IMR-90 (cell line): ENCODE measurements at regions not wholly inside any gene's neighbourhood (a gene's known extent, or its start where the extent isn't known, plus 50 kb on each side); places are given as distances from the start of the nearest gene placed in this dataset.

ENCODE experiments used
- ATAC-seq: fragments of 200-7000 bp; cut with Tn5 transposase; 2 replicates; pipeline ENCODE4 v1.9.1; 2020; ENCODE audit warnings: low read depth, mild to moderate bottlenecking, moderate library complexity
- BruUV-seq: library from RNA; stranded (reverse); fragments of 400-500 nt; replicated peaks from 2 replicates; lab custom pipeline; 2021; lab: Mats Ljungman, UMichigan
- CTCF ChIA-PET: fragments of 300-600 bp; formaldehyde crosslinking; extraction: SDS; loops from one replicate; lab custom pipeline; 2021; ENCODE audit warnings: antibody characterized with exemption; lab: Yijun Ruan, JAX
- POLR2A ChIA-PET: fragments of 300-600 bp; sonication (Branson Sonifier 250); formaldehyde crosslinking; loops from one replicate; lab custom pipeline; 2022; ENCODE audit warnings: antibody characterized with exemption; ENCODE audit not compliant: unreplicated experiment; lab: Charles Lee
- DNase-seq: peaks from one replicate; pipeline ENCODE4 v3.0.0; 2013
- H2AFZ ChIP-seq: replicated peaks from 2 replicates; pipeline ENCODE3; 2013; ENCODE audit warnings: low read length, mild to moderate bottlenecking; ENCODE audit not compliant: poor library complexity
- H2AK5ac ChIP-seq: 2 replicates; pipeline ENCODE4 v1.6.1; 2013; ENCODE audit warnings: low read depth, low read length, inconsistent platforms
- H2AK9ac ChIP-seq: replicated peaks from 2 replicates; pipeline ENCODE3; 2013; ENCODE audit warnings: mild to moderate bottlenecking, low read depth, low read length, moderate library complexity; ENCODE audit not compliant: poor library complexity
- H2BK120ac ChIP-seq: 2 replicates; pipeline ENCODE4 v1.6.1; 2013; ENCODE audit warnings: low read depth, low read length, inconsistent platforms
- H2BK15ac ChIP-seq: 3 replicates; pipeline ENCODE4 v1.6.1; 2013; ENCODE audit warnings: low read depth, low read length, inconsistent platforms
- H2BK20ac ChIP-seq: 2 replicates; pipeline ENCODE4 v1.6.1; 2013; ENCODE audit warnings: low read depth, mild to moderate bottlenecking, inconsistent platforms, low read length, moderate library complexity
- H2BK5ac ChIP-seq: 2 replicates; pipeline ENCODE4 v1.6.1; 2013; ENCODE audit warnings: mild to moderate bottlenecking, low read depth, low read length, inconsistent platforms; ENCODE audit not compliant: poor library complexity, severe bottlenecking
- H3K14ac ChIP-seq: replicated peaks from 2 replicates; pipeline ENCODE4 v1.6.1; 2013; ENCODE audit warnings: low read depth, low read length, inconsistent platforms
- H3K18ac ChIP-seq: 2 replicates; pipeline ENCODE4 v1.6.1; 2013; ENCODE audit warnings: low read depth, low read length, control low read depth
- H3K23ac ChIP-seq: 2 replicates; pipeline ENCODE4 v1.6.1; 2013; ENCODE audit warnings: low read depth, low read length, inconsistent platforms
- H3K27ac ChIP-seq: 2 replicates; pipeline ENCODE4 v1.5.1; 2013; ENCODE audit warnings: mild to moderate bottlenecking, control low read depth, low read length; ENCODE audit not compliant: insufficient read depth
- H3K27me3 ChIP-seq: 2 replicates; pipeline ENCODE4 v1.6.1; 2013; ENCODE audit warnings: low read length; ENCODE audit not compliant: control insufficient read depth, insufficient read depth
- H3K36me3 ChIP-seq: 2 replicates; pipeline ENCODE4 v1.6.1; 2013; ENCODE audit warnings: low read length, mixed read lengths; ENCODE audit not compliant: control insufficient read depth, insufficient read depth
- H3K4ac ChIP-seq: 2 replicates; pipeline ENCODE4 v1.6.1; 2013; ENCODE audit warnings: low read depth, low read length, inconsistent platforms
- H3K4me1 ChIP-seq: 2 replicates; pipeline ENCODE4 v1.6.1; 2013; ENCODE audit warnings: low read length, mixed read lengths; ENCODE audit not compliant: control insufficient read depth, insufficient read depth
- H3K4me2 ChIP-seq: 2 replicates; pipeline ENCODE4 v1.6.1; 2013; ENCODE audit warnings: low read depth, mild to moderate bottlenecking, control low read depth, low read length, moderate library complexity
- H3K4me3 ChIP-seq: 2 replicates; pipeline ENCODE4 v1.5.1; 2013; ENCODE audit warnings: low read depth, mild to moderate bottlenecking, control low read depth, low read length, moderate library complexity; ENCODE audit not compliant: insufficient read depth
- H3K56ac ChIP-seq: 2 replicates; pipeline ENCODE4 v1.6.1; 2013; ENCODE audit warnings: low read length, inconsistent platforms; ENCODE audit not compliant: insufficient read depth; ENCODE audit errors: extremely low read depth
- H3K79me1 ChIP-seq, 2 experiments: 2 replicates each; pipeline ENCODE4 v1.6.1; 2013; ENCODE audit warnings: low read length in 2 of 2, inconsistent platforms in 1 of 2, low read depth in 1 of 2
- H3K9ac ChIP-seq: 2 replicates; pipeline ENCODE4 v1.6.1; 2013; ENCODE audit warnings: low read depth, low read length, control low read depth
- H3K9me1 ChIP-seq: 2 replicates; pipeline ENCODE4 v1.6.1; 2013; ENCODE audit warnings: low read length, inconsistent platforms; ENCODE audit not compliant: insufficient read depth
- H3K9me3 ChIP-seq: 2 replicates; pipeline ENCODE4 v1.6.1; 2013; ENCODE audit warnings: low read length; ENCODE audit not compliant: control insufficient read depth, insufficient read depth
- H4K20me1 ChIP-seq: 2 replicates; pipeline ENCODE4 v1.6.1; 2013; ENCODE audit warnings: low read length, inconsistent platforms; ENCODE audit not compliant: insufficient read depth
- H4K5ac ChIP-seq: 2 replicates; pipeline ENCODE4 v1.6.1; 2013; ENCODE audit warnings: mild to moderate bottlenecking, low read depth, low read length, control low read depth
- H4K8ac ChIP-seq, 2 experiments: 2 replicates each; pipeline ENCODE4 v1.6.1; 2013; ENCODE audit warnings: low read depth in 2 of 2, low read length in 2 of 2, control low read depth in 1 of 2, inconsistent platforms in 1 of 2
- H4K91ac ChIP-seq: 2 replicates; pipeline ENCODE4 v1.6.1; 2013; ENCODE audit warnings: low read depth, low read length, inconsistent platforms; ENCODE audit not compliant: insufficient read depth
- CEBPB ChIP-seq: IDR thresholded peaks from 2 replicates; pipeline ENCODE4 v1.6.1; 2012; ENCODE audit warnings: low read depth, low read length, improper control_type of control experiment
- CHD1 ChIP-seq: IDR thresholded peaks from 2 replicates; pipeline ENCODE4 v1.6.1; 2012; ENCODE audit warnings: low read depth, low read length, improper control_type of control experiment
- ELK1 ChIP-seq: fragments of 150-350 bp; IDR thresholded peaks from 2 replicates; pipeline ENCODE4 v1.6.1; 2016; ENCODE audit warnings: low read depth, mild to moderate bottlenecking, low read length, moderate library complexity, borderline replicate concordance
- WGBS, 2 experiments: methylation state at CpG; one replicate each; pipeline versions ENCODE4 v1.1.5 to v1.1.7; 2013; ENCODE audit warnings: missing lambda C conversion rate in 2 of 2; ENCODE audit not compliant: insufficient read length in 1 of 2; ENCODE audit errors: extremely low coverage in 2 of 2; 5-methylcytosine and 5-hydroxymethylcytosine counted together
- dilution Hi-C: fragments of 300-500 bp; cut with HindIII; formaldehyde crosslinking; loops from one replicate; pipeline ENCODE4 v1.14.3; 2018; ENCODE audit warnings: low sequenced_read_pairs; ENCODE audit not compliant: unreplicated experiment
- in situ Hi-C: fragments of 300-500 bp; cut with MboI; formaldehyde crosslinking; loops from 3 replicates; pipeline ENCODE4 v1.14.3; 2019; ENCODE audit warnings: low sequenced_read_pairs, inconsistent platforms, mixed read lengths
- intact Hi-C: fragments of 100-400 bp; cut with micrococcal nuclease; formaldehyde crosslinking; loops from 2 replicates; pipeline ENCODE4 v1.10.0; 2022
- TF ChIP-seq, protein P1 (sequence below): conservative IDR thresholded peaks from 2 replicates; pipeline ENCODE4 v1.5.1; 2012; ENCODE audit warnings: mild to moderate bottlenecking, low read depth, low read length, improper control_type of control experiment

DNA sequence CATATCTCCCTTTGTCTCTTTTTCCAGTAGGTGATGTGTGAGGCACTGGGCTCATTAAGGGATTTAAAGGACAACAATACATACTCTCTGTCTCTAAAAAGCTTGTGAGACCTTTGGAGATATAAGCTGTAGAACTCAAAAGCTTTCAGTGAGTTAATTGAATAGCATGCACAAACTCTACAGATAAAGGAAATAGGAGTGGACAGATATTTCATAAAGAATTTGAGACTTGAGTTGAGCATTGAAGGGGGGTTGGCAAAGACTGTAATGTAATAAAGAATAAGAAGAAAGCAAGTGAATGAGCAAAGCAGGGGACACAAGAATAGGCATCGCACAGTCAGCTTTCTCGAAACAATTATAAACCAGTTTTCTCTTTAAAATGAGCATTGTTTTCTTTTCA lies 583.4 kb upstream of the DPPA4 start:
- no peak overlapping the region for H3K23ac ChIP-seq
- intact Hi-C loops (no loop called here), in situ Hi-C loops (no loop called here), dilution Hi-C loops (no loop called here)
- no peak overlapping the region for H4K8ac ChIP-seq
- H3K9me3 ChIP-seq: no peaks in the 10 kb centered on the region
- POLR2A ChIA-PET: no interaction called here
- TF ChIP-seq CEBPB (no peak), ELK1 (no peak), CHD1 (no peak)
- TF ChIP-seq, protein P1, sequence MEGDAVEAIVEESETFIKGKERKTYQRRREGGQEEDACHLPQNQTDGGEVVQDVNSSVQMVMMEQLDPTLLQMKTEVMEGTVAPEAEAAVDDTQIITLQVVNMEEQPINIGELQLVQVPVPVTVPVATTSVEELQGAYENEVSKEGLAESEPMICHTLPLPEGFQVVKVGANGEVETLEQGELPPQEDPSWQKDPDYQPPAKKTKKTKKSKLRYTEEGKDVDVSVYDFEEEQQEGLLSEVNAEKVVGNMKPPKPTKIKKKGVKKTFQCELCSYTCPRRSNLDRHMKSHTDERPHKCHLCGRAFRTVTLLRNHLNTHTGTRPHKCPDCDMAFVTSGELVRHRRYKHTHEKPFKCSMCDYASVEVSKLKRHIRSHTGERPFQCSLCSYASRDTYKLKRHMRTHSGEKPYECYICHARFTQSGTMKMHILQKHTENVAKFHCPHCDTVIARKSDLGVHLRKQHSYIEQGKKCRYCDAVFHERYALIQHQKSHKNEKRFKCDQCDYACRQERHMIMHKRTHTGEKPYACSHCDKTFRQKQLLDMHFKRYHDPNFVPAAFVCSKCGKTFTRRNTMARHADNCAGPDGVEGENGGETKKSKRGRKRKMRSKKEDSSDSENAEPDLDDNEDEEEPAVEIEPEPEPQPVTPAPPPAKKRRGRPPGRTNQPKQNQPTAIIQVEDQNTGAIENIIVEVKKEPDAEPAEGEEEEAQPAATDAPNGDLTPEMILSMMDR: no peak
- no peak overlapping the region for H3K4me2 ChIP-seq
- WGBS, 2 experiments: no CpG with 5 or more reads among the region's 2 CpGs
- H4K91ac ChIP-seq: no peak overlapping the region
- ATAC-seq (no peak), DNase-seq (no peak)
- no peaks in the 10 kb centered on the region for H3K4me1 ChIP-seq
- no peaks in the 10 kb centered on the region for H4K20me1 ChIP-seq
- no peak overlapping the region for H2BK15ac ChIP-seq
- no peak overlapping the region for H2AK5ac ChIP-seq
- no peak overlapping the region for H2AK9ac ChIP-seq
- no peak overlapping the region for H3K4me3 ChIP-seq
- H4K5ac ChIP-seq: no peak overlapping the region
- no peak overlapping the region; the same call in 1 of the 2 replicates for H3K14ac ChIP-seq
- no peaks in the 10 kb centered on the region for H3K36me3 ChIP-seq
- no peak overlapping the region for H3K4ac ChIP-seq
- CTCF ChIA-PET: no interaction called here
- no peak overlapping the region for H2AFZ ChIP-seq
- no peak overlapping the region for H3K56ac ChIP-seq
- no peaks in the 10 kb centered on the region for H3K79me1 ChIP-seq
- BruUV-seq: no TSS peak
- no peaks in the 10 kb centered on the region for H3K9me1 ChIP-seq
- no peak overlapping the region for H3K9ac ChIP-seq
- H3K27me3 ChIP-seq: no peaks in the 10 kb centered on the region
- no peak overlapping the region for H2BK20ac ChIP-seq
- H3K27ac ChIP-seq: no peak overlapping the region
- H2BK120ac ChIP-seq: no peak overlapping the region
- no peak overlapping the region for H3K18ac ChIP-seq
- no peak overlapping the region for H2BK5ac ChIP-seq
